ENCODE measurements at regions not wholly inside any gene's neighbourhood (a gene's known extent, or its start where the extent isn't known, plus 50 kb on each side); places are given as distances from the start of the nearest gene placed in this dataset.

- DNase-seq (ENCODE audit: low spot score), result no peak
Measured at GRCh38 chr16:54340531-54340930, 53.9 kb upstream of the IRX3 start.

GRCh38 chr16:54336631-54337204, 50.1 kb upstream of the IRX3 start:
- no peak for DNase-seq (ENCODE audit: low spot score)
